Sigmoid colon (tissue), 6 donors: ENCODE measurements at regions not wholly inside any gene's neighbourhood (a gene's known extent, or its start where the extent isn't known, plus 50 kb on each side); places are given as distances from the start of the nearest gene placed in this dataset.

Source experiments
- DNase-seq: peaks from one replicate; pipeline ENCODE4 v3.0.0-alpha.2; 2019
- H3K27ac ChIP-seq, 4 donors: fragments of 200-600 bp; sonication (generic); one replicate each; pipeline ENCODE4 v1.5.1; 2016 to 2019; ENCODE audit warnings: mild to moderate bottlenecking in 1 of 4
- H3K27me3 ChIP-seq, 3 donors: fragments of 200-600 bp; sonication (generic); one replicate each; pipeline ENCODE4 v1.5.1; 2019; ENCODE audit warnings: mild to moderate bottlenecking in 1 of 3
- H3K36me3 ChIP-seq, 4 donors: fragments of 200-600 bp; sonication (generic); one replicate each; pipeline ENCODE4 v1.5.1; 2016 to 2019
- H3K4me1 ChIP-seq, 4 donors: fragments of 200-600 bp; sonication (generic); one replicate each; pipeline ENCODE4 v1.5.1; 2017 to 2019
- H3K4me3 ChIP-seq, 4 donors: fragments of 200-600 bp; sonication (generic); one replicate each; pipeline ENCODE4 v1.5.1; 2017 to 2019; ENCODE audit warnings: mild to moderate bottlenecking in 2 of 4, moderate library complexity in 1 of 4
- H3K9me3 ChIP-seq, 4 donors: fragments of 200-600 bp in 3 of 4; sonication (generic) in 3 of 4; one replicate each; pipeline versions ENCODE4 v1.5.1 to v1.6.1; 2013 to 2019
- CTCF ChIP-seq, 4 experiments: fragments of 450-650 bp in 3 of 4; fragments of 200-600 bp in 1 of 4; IDR thresholded peaks; one replicate each; pipeline ENCODE4 v1.5.1; 2016 to 2019; ENCODE audit warnings: antibody characterized with exemption in 4 of 4, mild to moderate bottlenecking in 3 of 4, moderate library complexity in 2 of 4
- EP300 ChIP-seq, 4 donors: sonication (generic); formaldehyde crosslinking; IDR thresholded peaks; one replicate each; pipeline ENCODE4 v1.6.1; 2017; ENCODE audit warnings: antibody characterized with exemption in 4 of 4
- POLR2A ChIP-seq, 2 donors: fragments of 450-650 bp; IDR thresholded peaks; one replicate each; pipeline ENCODE4 v1.6.1; 2016; ENCODE audit warnings: antibody characterized with exemption in 2 of 2, mild to moderate bottlenecking in 2 of 2, moderate library complexity in 2 of 2
- POLR2AphosphoS5 ChIP-seq, 4 donors: sonication (generic); formaldehyde crosslinking; IDR thresholded peaks; one replicate each; pipeline ENCODE4 v1.6.1; 2017; ENCODE audit warnings: antibody characterized with exemption in 4 of 4
- WGBS, 2 donors: extraction: QIAGEN DNeasy Blood & Tissue Kit; methylation state at CpG; one replicate each; pipeline ENCODE4 v1.1.7; 2013; 5-methylcytosine and 5-hydroxymethylcytosine counted together
- intact Hi-C: fragments of 100-400 bp; cut with DNase I; formaldehyde crosslinking; loops from one replicate; pipeline ENCODE4 v1.15.1; 2023
- donor health status: healthy with polysubstance abuse.
- donor health status: healthy.

GRCh38 chr3:117997201-117998049 lies 1037.2 kb downstream of the IGSF11 start:
- Histone ChIP-seq H3K9me3 (no peaks in the 10 kb centered on the region), H3K27me3 (peaks cover 0 to 6% (median 0%) of the 10 kb centered on the region in 3 donors), H3K36me3 (no peaks in the 10 kb centered on the region), H3K4me3 (peak overlapping the region; percentile 41 to 67 (median 58)), H3K4me1 (peaks cover 0 to 9% (median 4%) of the 10 kb centered on the region in 4 donors), H3K27ac (peak overlapping the region in 3 of 4 donors; percentile 58 to 75 (median 63))
- whole genome bisulfite sequencing, 2 donors: 4 to 5% methylated on average over 48 of the region's 48 CpGs
- intact Hi-C loops: loop anchor here (2.0 to 10.0 kb wide), 3 partner anchors 979 to 1223 kb away; no protein-coding TSS in a partner anchor
- peak; percentile 90 for DNase-seq
- TF ChIP-seq EP300 (IDR thresholded peaks at IDR 0.05): no peak
- TF ChIP-seq POLR2AphosphoS5 (IDR thresholded peaks at IDR 0.05): peak in 2 of 4 donors; percentile 39 to 56
- TF ChIP-seq CTCF (IDR thresholded peaks at IDR 0.05): peak; percentile 58 to 87 (median 68)
- TF ChIP-seq POLR2A (IDR thresholded peaks at IDR 0.05): no peak

- intact Hi-C loops: loop anchor here (5.0 to 10.0 kb wide), 2 partner anchors 1136 to 1223 kb away; no protein-coding TSS in a partner anchor
- no peak overlapping the region for H3K4me3 ChIP-seq
- no peak overlapping the region for H3K27ac ChIP-seq
- 36 to 52% methylated on average over 4 of the region's 4 CpGs for WGBS, 2 donors
- DNase-seq: no peak
- H3K9me3 ChIP-seq: no peaks in the 10 kb centered on the region
- H3K36me3 ChIP-seq: no peaks in the 10 kb centered on the region
- TF ChIP-seq POLR2A (IDR thresholded peaks at IDR 0.05): no peak
- H3K27me3 ChIP-seq: peaks cover 0 to 6% (median 0%) of the 10 kb centered on the region in 3 donors
- H3K4me1 ChIP-seq: peaks cover 0 to 9% (median 4%) of the 10 kb centered on the region in 4 donors
Observed at GRCh38 chr3:117998071-117998470, 1036.6 kb downstream of the IGSF11 start.

GRCh38 chr3:118000219-118000618 lies 1034.4 kb downstream of the IGSF11 start:
- TF ChIP-seq CTCF (IDR thresholded peaks at IDR 0.05) (no peak), EP300 (IDR thresholded peaks at IDR 0.05) (no peak), POLR2A (IDR thresholded peaks at IDR 0.05) (no peak), POLR2AphosphoS5 (IDR thresholded peaks at IDR 0.05) (no peak)
- intact Hi-C loops: no loop called here
- H3K27ac ChIP-seq: no peak overlapping the region
- no peaks in the 10 kb centered on the region for H3K9me3 ChIP-seq
- no peak for DNase-seq
- peaks cover 0 to 6% (median 0%) of the 10 kb centered on the region in 3 donors for H3K27me3 ChIP-seq
- WGBS, 2 donors: 36 to 68% methylated on average over 2 of the region's 2 CpGs
- H3K36me3 ChIP-seq: no peaks in the 10 kb centered on the region
- peaks cover 0 to 9% (median 4%) of the 10 kb centered on the region in 4 donors for H3K4me1 ChIP-seq
- no peak overlapping the region for H3K4me3 ChIP-seq

GRCh38 chr3:118001380-118001779 lies 1033.3 kb downstream of the IGSF11 start:
- H3K36me3 ChIP-seq: no peaks in the 10 kb centered on the region
- no peak overlapping the region for H3K4me3 ChIP-seq
- no peaks in the 10 kb centered on the region for H3K9me3 ChIP-seq
- no peak overlapping the region for H3K27ac ChIP-seq
- DNase-seq: no peak
- peaks cover 0 to 8% (median 0%) of the 10 kb centered on the region in 4 donors for H3K4me1 ChIP-seq
- H3K27me3 ChIP-seq: no peaks in the 10 kb centered on the region
- intact Hi-C loops: no loop called here
- WGBS, 2 donors: 30 to 33% methylated on average over 2 of the region's 2 CpGs
- TF ChIP-seq POLR2A (IDR thresholded peaks at IDR 0.05) (no peak), EP300 (IDR thresholded peaks at IDR 0.05) (no peak), CTCF (IDR thresholded peaks at IDR 0.05) (no peak), POLR2AphosphoS5 (IDR thresholded peaks at IDR 0.05) (no peak)

GRCh38 chr3:118011910-118012309 lies 1022.7 kb downstream of the IGSF11 start:
- Histone ChIP-seq H3K27ac (no peak overlapping the region), H3K9me3 (no peaks in the 10 kb centered on the region), H3K4me1 (no peaks in the 10 kb centered on the region), H3K4me3 (no peak overlapping the region), H3K36me3 (no peaks in the 10 kb centered on the region), H3K27me3 (no peaks in the 10 kb centered on the region)
- intact Hi-C loops: no loop called here
- no peak for DNase-seq
- TF ChIP-seq POLR2AphosphoS5 (IDR thresholded peaks at IDR 0.05) (no peak), EP300 (IDR thresholded peaks at IDR 0.05) (no peak), CTCF (IDR thresholded peaks at IDR 0.05) (no peak), POLR2A (IDR thresholded peaks at IDR 0.05) (no peak)
- WGBS, 2 donors: 70 to 72% methylated on average over 3 of the region's 3 CpGs
